Fibroblast of lung (primary cell): ENCODE measurements at regions not wholly inside any gene's neighbourhood (a gene's known extent, or its start where the extent isn't known, plus 50 kb on each side); places are given as distances from the start of the nearest gene placed in this dataset.

Source experiments
- DNase-seq, 2 donors: peaks; one replicate each; pipeline versions ENCODE4 v3.0.0 to v3.0.0-alpha.2; 2010; ENCODE audit warnings: low read depth in 2 of 2
- H2AFZ ChIP-seq: 2 replicates; pipeline ENCODE4 v1.5.1; 2012; ENCODE audit warnings: low read length, control low read depth, inconsistent platforms
- H3K27ac ChIP-seq: 2 replicates; pipeline ENCODE4 v1.5.1; 2011; ENCODE audit warnings: low read length, control low read depth; ENCODE audit not compliant: insufficient read depth
- H3K27me3 ChIP-seq: 2 replicates; pipeline ENCODE4 v1.5.1; 2011; ENCODE audit warnings: mild to moderate bottlenecking, low read length; ENCODE audit not compliant: control insufficient read depth, insufficient read depth
- H3K36me3 ChIP-seq: 2 replicates; pipeline ENCODE4 v1.5.1; 2011; ENCODE audit warnings: low read length; ENCODE audit not compliant: control insufficient read depth, insufficient read depth
- H3K4me1 ChIP-seq: 2 replicates; pipeline ENCODE4 v1.5.1; 2011; ENCODE audit warnings: low read length; ENCODE audit not compliant: control insufficient read depth, insufficient read depth; ENCODE audit errors: extremely low read depth
- H3K4me2 ChIP-seq: 2 replicates; pipeline ENCODE4 v1.5.1; 2011; ENCODE audit warnings: low read length, control low read depth; ENCODE audit not compliant: insufficient read depth; ENCODE audit errors: extremely low read depth
- H3K4me3 ChIP-seq, 4 experiments: fragments of 200-600 bp in 1 of 4; sonication (generic) in 1 of 4; replicated peaks in 1 of 4; 2 replicates each; pipeline ENCODE4 v1.5.1; 2011 to 2016; ENCODE audit warnings: low read length in 4 of 4, low read depth in 3 of 4, mild to moderate bottlenecking in 3 of 4, control low read depth in 2 of 4, inconsistent platforms in 1 of 4, mixed read lengths in 1 of 4; ENCODE audit not compliant: insufficient read depth in 1 of 4; ENCODE audit errors: control extremely low read depth in 1 of 4
- H3K79me2 ChIP-seq: 2 replicates; pipeline ENCODE4 v1.5.1; 2012; ENCODE audit warnings: mild to moderate bottlenecking, low read length, inconsistent platforms; ENCODE audit not compliant: control insufficient read depth, insufficient read depth
- H3K9ac ChIP-seq: 2 replicates; pipeline ENCODE4 v1.5.1; 2011; ENCODE audit warnings: mild to moderate bottlenecking, low read length, control low read depth; ENCODE audit not compliant: insufficient read depth
- H3K9me3 ChIP-seq: 2 replicates; pipeline ENCODE4 v1.5.1; 2012; ENCODE audit warnings: low read depth, low read length; ENCODE audit not compliant: control insufficient read depth, insufficient read depth
- H4K20me1 ChIP-seq: 2 replicates; pipeline ENCODE4 v1.5.1; 2011; ENCODE audit warnings: low read length; ENCODE audit not compliant: control insufficient read depth, insufficient read depth; ENCODE audit errors: extremely low read depth
- EZH2 ChIP-seq: IDR thresholded peaks from 2 replicates; pipeline ENCODE4 v1.5.1; 2012; ENCODE audit warnings: low read length, control low read depth, mild to moderate bottlenecking; ENCODE audit errors: missing control alignments
- TF ChIP-seq, protein P1 (sequence below), 2 donors: IDR thresholded peaks in 1 of 2; conservative IDR thresholded peaks in 1 of 2; 1 replicate in 1 of 2; 2 replicates in 1 of 2; pipeline ENCODE4 v1.5.1; 2011 to 2012; ENCODE audit warnings: low read length in 2 of 2, control low read depth in 1 of 2, inconsistent platforms in 1 of 2, low read depth in 1 of 2, mild to moderate bottlenecking in 1 of 2

DNA sequence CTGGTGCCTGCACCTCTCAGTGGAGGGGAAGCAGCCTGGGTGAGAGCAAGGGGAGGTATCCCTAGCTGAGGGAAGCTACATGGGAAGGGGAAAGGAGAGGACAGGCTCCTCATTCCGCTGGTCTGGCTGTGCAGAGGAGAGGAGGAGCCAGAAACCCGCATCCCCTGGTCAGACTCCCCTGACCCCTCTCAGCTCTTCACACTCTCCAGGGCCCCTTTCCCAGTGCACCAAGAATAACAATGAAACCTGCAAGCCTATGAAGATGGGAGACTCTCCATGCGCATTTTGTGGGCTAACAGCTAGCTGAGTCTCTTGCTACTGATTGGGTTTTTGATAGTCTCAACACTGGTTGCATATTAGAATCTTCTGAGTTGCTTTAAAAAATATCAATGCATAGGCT lies 319.9 kb upstream of the COBL start:
- no peaks in the 10 kb centered on the region for H3K36me3 ChIP-seq
- no peak for DNase-seq
- no peaks in the 10 kb centered on the region for H3K4me1 ChIP-seq
- H3K27ac ChIP-seq: no peak overlapping the region
- no peak overlapping the region for H2AFZ ChIP-seq
- no peaks in the 10 kb centered on the region for H3K27me3 ChIP-seq
- H4K20me1 ChIP-seq: no peaks in the 10 kb centered on the region
- no peak overlapping the region for H3K9ac ChIP-seq
- TF ChIP-seq EZH2: no peak
- TF ChIP-seq, protein P1, sequence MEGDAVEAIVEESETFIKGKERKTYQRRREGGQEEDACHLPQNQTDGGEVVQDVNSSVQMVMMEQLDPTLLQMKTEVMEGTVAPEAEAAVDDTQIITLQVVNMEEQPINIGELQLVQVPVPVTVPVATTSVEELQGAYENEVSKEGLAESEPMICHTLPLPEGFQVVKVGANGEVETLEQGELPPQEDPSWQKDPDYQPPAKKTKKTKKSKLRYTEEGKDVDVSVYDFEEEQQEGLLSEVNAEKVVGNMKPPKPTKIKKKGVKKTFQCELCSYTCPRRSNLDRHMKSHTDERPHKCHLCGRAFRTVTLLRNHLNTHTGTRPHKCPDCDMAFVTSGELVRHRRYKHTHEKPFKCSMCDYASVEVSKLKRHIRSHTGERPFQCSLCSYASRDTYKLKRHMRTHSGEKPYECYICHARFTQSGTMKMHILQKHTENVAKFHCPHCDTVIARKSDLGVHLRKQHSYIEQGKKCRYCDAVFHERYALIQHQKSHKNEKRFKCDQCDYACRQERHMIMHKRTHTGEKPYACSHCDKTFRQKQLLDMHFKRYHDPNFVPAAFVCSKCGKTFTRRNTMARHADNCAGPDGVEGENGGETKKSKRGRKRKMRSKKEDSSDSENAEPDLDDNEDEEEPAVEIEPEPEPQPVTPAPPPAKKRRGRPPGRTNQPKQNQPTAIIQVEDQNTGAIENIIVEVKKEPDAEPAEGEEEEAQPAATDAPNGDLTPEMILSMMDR (conservative IDR thresholded peaks at IDR 0.05 in 1 of 2, IDR thresholded peaks at IDR 0.05 in 1 of 2; ENCODE audit: low read depth in 1 of 2, low read length in 2 of 2): no peak
- H3K79me2 ChIP-seq: no peaks in the 10 kb centered on the region
- H3K4me3 ChIP-seq: no peak overlapping the region
- H3K9me3 ChIP-seq: no peaks in the 10 kb centered on the region
- no peak overlapping the region for H3K4me2 ChIP-seq

DNA sequence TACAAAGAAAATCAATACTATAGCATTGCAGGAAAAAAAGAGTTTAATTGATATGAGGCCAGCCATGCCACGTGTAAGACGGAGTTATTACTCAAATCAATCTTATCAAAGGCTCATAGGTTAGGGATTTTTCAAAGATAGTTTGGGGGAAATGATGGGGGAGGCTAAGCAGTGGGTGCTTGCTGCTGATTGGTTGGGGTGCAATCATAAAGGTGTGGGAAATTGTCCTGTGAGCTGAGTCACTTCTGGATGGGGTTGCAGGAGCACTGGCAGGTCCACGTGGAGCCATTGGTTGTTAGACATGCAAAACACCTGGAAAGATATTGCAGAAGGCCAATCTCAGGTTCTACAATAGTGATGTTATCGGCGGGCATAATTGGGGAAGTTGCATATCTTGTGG lies 319.2 kb upstream of the COBL start:
- Histone ChIP-seq H2AFZ (no peak overlapping the region), H3K4me3 (no peak overlapping the region), H3K4me2 (no peak overlapping the region), H4K20me1 (no peaks in the 10 kb centered on the region), H3K9me3 (no peaks in the 10 kb centered on the region), H3K27ac (no peak overlapping the region), H3K79me2 (no peaks in the 10 kb centered on the region), H3K36me3 (no peaks in the 10 kb centered on the region), H3K9ac (no peak overlapping the region), H3K27me3 (no peaks in the 10 kb centered on the region), H3K4me1 (no peaks in the 10 kb centered on the region)
- no peak for DNase-seq
- TF ChIP-seq, protein P1 (conservative IDR thresholded peaks at IDR 0.05 in 1 of 2, IDR thresholded peaks at IDR 0.05 in 1 of 2; ENCODE audit: low read depth in 1 of 2, low read length in 2 of 2): no peak

DNA sequence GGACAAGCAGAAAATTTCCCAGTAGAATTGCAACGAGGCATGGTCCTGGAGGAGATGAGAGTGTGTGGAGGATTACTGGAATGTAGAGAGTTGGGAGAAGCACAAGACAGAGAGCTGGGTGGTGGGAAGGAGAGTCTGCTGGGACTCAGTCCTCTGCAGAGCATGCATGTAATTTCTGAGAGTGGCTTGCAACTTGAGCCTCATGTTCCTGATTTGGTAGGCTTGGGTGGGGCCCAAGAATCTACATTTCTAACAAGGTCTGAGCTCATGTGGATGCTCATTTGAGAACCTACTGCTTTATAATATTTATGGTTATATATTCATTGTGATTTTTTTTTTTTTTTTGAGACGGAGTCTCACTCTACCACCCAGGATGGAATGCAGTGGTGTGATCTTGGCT lies 317.9 kb upstream of the COBL start:
- no peak overlapping the region for H2AFZ ChIP-seq
- no peak for DNase-seq
- no peak for TF ChIP-seq EZH2
- TF ChIP-seq, protein P1 (conservative IDR thresholded peaks at IDR 0.05 in 1 of 2, IDR thresholded peaks at IDR 0.05 in 1 of 2; ENCODE audit: low read depth in 1 of 2, low read length in 2 of 2): no peak
- no peaks in the 10 kb centered on the region for H3K79me2 ChIP-seq
- no peak overlapping the region for H3K27ac ChIP-seq
- no peaks in the 10 kb centered on the region for H3K27me3 ChIP-seq
- H3K9ac ChIP-seq: no peak overlapping the region
- no peak overlapping the region for H3K4me3 ChIP-seq
- no peaks in the 10 kb centered on the region for H4K20me1 ChIP-seq
- H3K9me3 ChIP-seq: no peaks in the 10 kb centered on the region
- H3K4me2 ChIP-seq: no peak overlapping the region
- H3K4me1 ChIP-seq: no peaks in the 10 kb centered on the region
- H3K36me3 ChIP-seq: no peaks in the 10 kb centered on the region
